GM12875 (cell line): ENCODE measurements at regions not wholly inside any gene's neighbourhood (a gene's known extent, or its start where the extent isn't known, plus 50 kb on each side); places are given as distances from the start of the nearest gene placed in this dataset.

ENCODE experiments used
- H3K4me3 ChIP-seq: one replicate; pipeline ENCODE4 v1.5.1; 2011; ENCODE audit warnings: low read depth, low read length, control low read depth
- TF ChIP-seq, protein P1 (sequence below): IDR thresholded peaks from 2 replicates; pipeline ENCODE4 v1.5.1; 2011; ENCODE audit warnings: low read depth, mild to moderate bottlenecking, control low read depth, inconsistent platforms, low read length, moderate library complexity, borderline replicate concordance; ENCODE audit not compliant: insufficient read depth

DNA sequence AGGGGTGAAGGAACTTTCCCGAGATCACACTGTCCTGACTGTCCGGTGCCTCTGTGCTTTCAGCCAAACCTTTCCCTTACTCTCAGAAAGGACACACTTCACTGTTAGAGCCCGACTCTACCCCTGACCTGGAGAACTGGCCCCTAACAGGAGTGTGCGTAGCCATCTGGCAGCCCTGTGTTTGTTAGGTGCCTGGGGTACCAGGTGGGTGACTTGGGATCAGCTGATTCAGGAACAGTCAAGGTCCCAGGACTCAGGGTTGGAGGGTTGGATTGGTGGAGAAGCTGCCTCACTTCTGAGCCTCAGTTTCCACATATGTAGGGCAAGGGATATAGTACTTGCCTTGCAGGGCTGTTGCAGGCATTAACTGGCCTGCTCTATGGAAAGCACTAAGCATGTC, 98.3 kb upstream of the SLC6A11 start:
- H3K4me3 ChIP-seq: no peak overlapping the region
- TF ChIP-seq, protein P1, sequence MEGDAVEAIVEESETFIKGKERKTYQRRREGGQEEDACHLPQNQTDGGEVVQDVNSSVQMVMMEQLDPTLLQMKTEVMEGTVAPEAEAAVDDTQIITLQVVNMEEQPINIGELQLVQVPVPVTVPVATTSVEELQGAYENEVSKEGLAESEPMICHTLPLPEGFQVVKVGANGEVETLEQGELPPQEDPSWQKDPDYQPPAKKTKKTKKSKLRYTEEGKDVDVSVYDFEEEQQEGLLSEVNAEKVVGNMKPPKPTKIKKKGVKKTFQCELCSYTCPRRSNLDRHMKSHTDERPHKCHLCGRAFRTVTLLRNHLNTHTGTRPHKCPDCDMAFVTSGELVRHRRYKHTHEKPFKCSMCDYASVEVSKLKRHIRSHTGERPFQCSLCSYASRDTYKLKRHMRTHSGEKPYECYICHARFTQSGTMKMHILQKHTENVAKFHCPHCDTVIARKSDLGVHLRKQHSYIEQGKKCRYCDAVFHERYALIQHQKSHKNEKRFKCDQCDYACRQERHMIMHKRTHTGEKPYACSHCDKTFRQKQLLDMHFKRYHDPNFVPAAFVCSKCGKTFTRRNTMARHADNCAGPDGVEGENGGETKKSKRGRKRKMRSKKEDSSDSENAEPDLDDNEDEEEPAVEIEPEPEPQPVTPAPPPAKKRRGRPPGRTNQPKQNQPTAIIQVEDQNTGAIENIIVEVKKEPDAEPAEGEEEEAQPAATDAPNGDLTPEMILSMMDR: no peak

DNA sequence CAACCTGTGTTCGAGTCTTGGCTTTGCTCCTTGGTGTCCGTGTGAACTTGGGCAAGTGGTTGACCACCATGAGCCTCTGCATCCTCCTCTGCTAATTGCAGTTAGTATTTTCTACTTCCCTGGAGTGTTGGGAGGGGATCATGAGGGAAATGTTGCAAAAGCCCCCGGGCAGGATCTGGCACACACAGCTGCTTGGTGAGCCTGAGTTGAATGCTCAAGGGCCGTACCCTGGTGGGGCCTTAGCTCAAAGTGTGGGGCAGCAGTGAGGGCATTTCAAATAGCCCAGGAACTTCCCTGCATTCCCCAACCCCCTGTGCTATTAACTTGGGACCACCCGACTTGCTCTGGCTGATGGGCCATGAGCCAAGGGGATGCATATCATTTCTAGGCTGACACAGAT, 94.9 kb upstream of the SLC6A11 start:
- H3K4me3 ChIP-seq: no peak overlapping the region
- TF ChIP-seq, protein P1: no peak

- TF ChIP-seq, protein P1: no peak
Observed at GRCh38 chr3:10722911-10723310, 93.1 kb upstream of the SLC6A11 start.

GRCh38 chr3:10723991-10724390, 92.0 kb upstream of the SLC6A11 start:
- TF ChIP-seq, protein P1: no peak
- H3K4me3 ChIP-seq: no peak overlapping the region

More at GRCh38 chr3:10722911-10723310, 93.1 kb upstream of the SLC6A11 start:
- H3K4me3 ChIP-seq: no peak overlapping the region

DNA sequence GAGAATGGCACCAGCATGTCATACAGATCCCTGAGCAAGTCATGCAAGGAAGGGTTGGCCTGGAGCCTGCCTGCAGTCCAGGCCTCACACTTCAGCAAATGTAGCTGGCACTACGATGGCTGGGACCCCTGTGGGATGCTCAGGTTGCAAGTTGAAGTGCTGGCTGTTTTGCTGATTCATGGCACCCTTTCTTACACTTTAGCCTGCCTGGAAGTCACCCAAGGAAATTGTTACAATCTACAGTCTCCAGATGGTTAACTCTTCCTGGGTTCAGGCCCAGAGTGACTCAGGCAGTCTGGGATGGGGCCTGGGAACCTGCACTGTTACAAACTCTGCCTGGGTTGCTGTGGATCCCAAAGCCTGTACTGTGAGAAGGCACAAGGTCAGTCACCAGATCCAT, 91.0 kb upstream of the SLC6A11 start:
- H3K4me3 ChIP-seq: no peak overlapping the region
- TF ChIP-seq, protein P1: no peak

DNA sequence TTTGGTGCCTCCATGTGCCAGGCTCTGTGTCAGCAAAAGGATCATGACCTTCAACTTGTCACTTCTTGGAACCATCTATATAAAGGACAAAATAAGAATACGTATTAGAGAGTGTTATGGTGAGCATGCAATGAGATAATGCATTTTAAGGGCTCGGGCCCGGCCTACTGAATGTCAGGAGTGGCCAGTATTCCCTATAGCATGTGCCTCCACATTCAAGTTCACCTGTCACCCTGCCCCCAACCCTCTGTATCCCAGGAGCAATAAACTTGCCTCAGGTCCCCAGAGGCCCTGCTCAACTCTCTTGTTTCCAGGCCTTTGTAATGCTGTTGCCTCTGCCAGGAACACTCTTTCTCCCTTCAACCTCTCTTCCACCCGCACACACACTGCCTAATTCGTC, 90.2 kb upstream of the SLC6A11 start:
- no peak overlapping the region for H3K4me3 ChIP-seq
- TF ChIP-seq, protein P1: no peak

GRCh38 chr3:10726787-10727186, 89.2 kb upstream of the SLC6A11 start:
- H3K4me3 ChIP-seq: no peak overlapping the region
- TF ChIP-seq, protein P1: no peak
